Keratinocyte (primary cell): ENCODE measurements at regions not wholly inside any gene's neighbourhood (a gene's known extent, or its start where the extent isn't known, plus 50 kb on each side); places are given as distances from the start of the nearest gene placed in this dataset.

Experiments used
- EZH2 ChIP-seq: IDR thresholded peaks from one replicate; pipeline ENCODE4 v1.6.1; 2012; ENCODE audit warnings: inconsistent platforms, mild to moderate bottlenecking, low read length, moderate library complexity
- TF ChIP-seq, protein P1 (sequence below), 3 experiments: IDR thresholded peaks in 1 of 3; conservative IDR thresholded peaks in 1 of 3; optimal IDR thresholded peaks in 1 of 3; 2 replicates in 2 of 3; 3 replicates in 1 of 3; pipeline versions ENCODE3 to v1.5.1; 2011; ENCODE audit warnings: low read length in 3 of 3, mild to moderate bottlenecking in 3 of 3, moderate library complexity in 2 of 3, control low read depth in 1 of 3, inconsistent platforms in 1 of 3; ENCODE audit not compliant: insufficient read depth in 2 of 3; ENCODE audit errors: extremely low read depth in 1 of 3

DNA sequence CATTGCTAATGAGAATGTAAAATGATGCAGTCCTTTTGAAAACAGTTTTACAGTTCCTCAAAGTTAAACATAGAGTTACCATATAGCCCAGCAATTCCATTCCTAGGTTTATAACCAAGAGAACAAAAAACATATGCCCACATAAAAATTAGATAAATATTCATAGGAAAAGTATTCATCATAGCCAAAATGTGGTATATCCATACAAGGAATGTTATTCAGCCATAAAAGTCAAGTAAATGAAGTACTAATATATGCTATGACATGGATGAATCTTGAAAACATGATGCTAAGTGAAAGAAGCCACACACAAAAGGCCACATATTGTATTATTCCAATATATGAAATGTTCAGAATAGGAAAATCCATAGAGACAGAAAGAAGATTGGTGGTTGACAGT is 158.0 kb upstream of the CARMIL1 start:
- TF ChIP-seq, protein P1, sequence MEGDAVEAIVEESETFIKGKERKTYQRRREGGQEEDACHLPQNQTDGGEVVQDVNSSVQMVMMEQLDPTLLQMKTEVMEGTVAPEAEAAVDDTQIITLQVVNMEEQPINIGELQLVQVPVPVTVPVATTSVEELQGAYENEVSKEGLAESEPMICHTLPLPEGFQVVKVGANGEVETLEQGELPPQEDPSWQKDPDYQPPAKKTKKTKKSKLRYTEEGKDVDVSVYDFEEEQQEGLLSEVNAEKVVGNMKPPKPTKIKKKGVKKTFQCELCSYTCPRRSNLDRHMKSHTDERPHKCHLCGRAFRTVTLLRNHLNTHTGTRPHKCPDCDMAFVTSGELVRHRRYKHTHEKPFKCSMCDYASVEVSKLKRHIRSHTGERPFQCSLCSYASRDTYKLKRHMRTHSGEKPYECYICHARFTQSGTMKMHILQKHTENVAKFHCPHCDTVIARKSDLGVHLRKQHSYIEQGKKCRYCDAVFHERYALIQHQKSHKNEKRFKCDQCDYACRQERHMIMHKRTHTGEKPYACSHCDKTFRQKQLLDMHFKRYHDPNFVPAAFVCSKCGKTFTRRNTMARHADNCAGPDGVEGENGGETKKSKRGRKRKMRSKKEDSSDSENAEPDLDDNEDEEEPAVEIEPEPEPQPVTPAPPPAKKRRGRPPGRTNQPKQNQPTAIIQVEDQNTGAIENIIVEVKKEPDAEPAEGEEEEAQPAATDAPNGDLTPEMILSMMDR (optimal IDR thresholded peaks at IDR 0.05 in 1 of 3, IDR thresholded peaks at IDR 0.05 in 1 of 3, conservative IDR thresholded peaks at IDR 0.05 in 1 of 3; ENCODE audit: extremely low read depth in 1 of 3, insufficient read depth in 2 of 3, low read length in 3 of 3), result no peak
- TF ChIP-seq EZH2, result no peak
